ENCODE measurements at regions not wholly inside any gene's neighbourhood (a gene's known extent, or its start where the extent isn't known, plus 50 kb on each side); places are given as distances from the start of the nearest gene placed in this dataset.
"Not testable (repeated sequence)": the region's sequence is repeated elsewhere in the genome, so short reads cannot be mapped to it uniquely, and the experiment has no call there.

DNA sequence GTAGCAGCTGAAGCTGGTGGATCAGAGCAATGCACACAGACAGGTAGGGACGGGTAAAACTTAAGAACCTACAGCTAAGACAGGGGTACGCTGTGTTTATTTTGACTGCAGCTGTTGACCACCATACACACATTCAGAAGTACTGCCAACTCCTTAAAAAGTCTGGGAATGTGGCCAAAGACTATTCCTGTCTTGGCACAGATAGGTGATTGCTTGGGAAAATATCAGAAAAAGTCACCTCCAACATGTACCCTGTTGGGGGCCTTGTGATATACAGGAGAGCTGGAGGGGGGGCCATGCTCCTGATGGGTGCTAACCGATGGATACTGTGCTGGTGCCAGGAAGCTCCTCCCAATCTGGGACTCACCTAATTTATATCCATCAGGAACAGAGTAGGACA, 121.2 kb downstream of the VCX2 start:
- Histone ChIP-seq H3K9ac (no peak overlapping the region), H3K27ac (no peak overlapping the region)

DNA sequence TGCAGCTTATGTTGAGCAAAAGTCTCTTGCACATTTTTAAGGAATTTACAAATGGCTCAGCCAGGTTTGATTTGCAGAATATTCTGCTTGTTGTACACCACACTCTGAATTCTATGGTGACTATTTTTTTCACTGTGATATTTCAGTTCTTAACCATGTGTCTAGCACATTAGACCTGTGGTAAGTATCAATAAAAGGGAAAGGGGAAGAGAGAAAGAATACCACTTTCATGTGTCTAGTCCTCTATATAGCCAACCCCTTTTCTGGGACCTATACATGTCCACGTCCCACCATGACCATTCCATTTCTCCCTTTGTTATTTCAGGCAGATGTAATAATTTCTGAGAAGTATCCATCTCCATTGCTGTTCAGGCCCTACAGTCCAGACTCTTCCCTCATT, 121.3 kb upstream of the PNPLA4 start:
- H3K36me3 ChIP-seq = no peaks in the 10 kb centered on the region
- H3K9ac ChIP-seq = no peak overlapping the region
- no peaks in the 10 kb centered on the region for H3K9me3 ChIP-seq
- no peaks in the 10 kb centered on the region for H4K20me1 ChIP-seq
- no peak overlapping the region for H3K4me3 ChIP-seq
- no peak for TF ChIP-seq Cebpa-rat (IDR thresholded peaks at IDR 0.05)
- H3K27ac ChIP-seq = no peak overlapping the region
- no peaks in the 10 kb centered on the region for H3K4me1 ChIP-seq
- no peak overlapping the region for H3K4me2 ChIP-seq
- no peaks in the 10 kb centered on the region for H3K27me3 ChIP-seq

More for the DNA sequence above, 121.2 kb downstream of the VCX2 start:
- Histone ChIP-seq H4K20me1 (no peaks in the 10 kb centered on the region), H3K4me2 (no peak overlapping the region), H3K4me1 (no peaks in the 10 kb centered on the region), H3K9me3 (no peaks in the 10 kb centered on the region), H3K4me3 (no peak overlapping the region), H3K36me3 (no peaks in the 10 kb centered on the region), H3K27me3 (no peaks in the 10 kb centered on the region)
- no peak for TF ChIP-seq Cebpa-rat (IDR thresholded peaks at IDR 0.05)

DNA sequence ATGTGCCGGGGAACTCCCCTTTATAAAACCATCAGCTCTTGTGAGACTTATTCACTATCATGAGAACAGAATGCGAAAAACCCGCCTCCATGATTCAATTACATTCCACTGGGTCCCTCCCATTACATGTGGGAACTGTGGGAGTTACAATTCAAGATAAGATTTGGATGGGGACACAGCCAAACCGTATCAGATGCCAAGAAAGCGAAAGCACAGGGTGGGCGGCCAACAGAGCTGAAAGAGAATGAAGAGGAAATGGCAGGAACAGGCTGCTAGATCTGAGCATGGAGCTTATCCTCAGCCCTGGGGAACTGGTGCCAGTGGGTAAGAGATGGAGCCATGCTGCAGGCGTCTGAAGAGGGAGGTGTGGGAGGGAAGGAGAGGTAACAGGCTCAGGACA, 117.7 kb upstream of the PNPLA4 start:
- Histone ChIP-seq H3K36me3 (no peaks in the 10 kb centered on the region), H3K4me3 (no peak overlapping the region), H3K9me3 (no peaks in the 10 kb centered on the region), H3K4me1 (no peaks in the 10 kb centered on the region), H3K4me2 (no peak overlapping the region), H3K27ac (no peak overlapping the region), H3K27me3 (no peaks in the 10 kb centered on the region), H3K9ac (no peak overlapping the region), H4K20me1 (no peaks in the 10 kb centered on the region)
- TF ChIP-seq Cebpa-rat (IDR thresholded peaks at IDR 0.05) = no peak

DNA sequence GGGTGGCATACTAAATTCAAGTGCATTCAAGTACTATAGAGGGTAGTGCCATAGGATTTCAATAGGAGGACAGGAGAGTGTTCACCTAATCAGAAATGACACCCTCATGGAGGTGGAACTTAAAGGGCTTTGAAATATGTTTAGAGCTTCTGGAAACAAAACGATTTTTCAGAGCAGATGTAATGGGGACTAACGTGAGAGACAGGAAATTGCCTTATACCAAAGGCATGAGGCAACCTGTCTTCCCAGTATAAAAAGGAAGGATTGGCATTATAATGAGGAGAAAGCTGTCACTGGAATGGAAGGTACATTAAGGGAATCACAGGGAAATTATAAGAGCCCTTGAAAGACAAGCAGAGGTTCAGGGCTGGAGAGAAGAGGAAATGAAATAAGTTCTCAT, 116.3 kb upstream of the PNPLA4 start:
- Histone ChIP-seq H3K36me3 (no peaks in the 10 kb centered on the region), H3K4me3 (no peak overlapping the region), H3K27me3 (no peaks in the 10 kb centered on the region), H3K9me3 (no peaks in the 10 kb centered on the region), H3K4me2 (no peak overlapping the region), H3K9ac (no peak overlapping the region), H4K20me1 (no peaks in the 10 kb centered on the region), H3K4me1 (peaks cover 2% of the 10 kb centered on the region), H3K27ac (no peak overlapping the region)
- no peak for TF ChIP-seq Cebpa-rat (IDR thresholded peaks at IDR 0.05)

DNA sequence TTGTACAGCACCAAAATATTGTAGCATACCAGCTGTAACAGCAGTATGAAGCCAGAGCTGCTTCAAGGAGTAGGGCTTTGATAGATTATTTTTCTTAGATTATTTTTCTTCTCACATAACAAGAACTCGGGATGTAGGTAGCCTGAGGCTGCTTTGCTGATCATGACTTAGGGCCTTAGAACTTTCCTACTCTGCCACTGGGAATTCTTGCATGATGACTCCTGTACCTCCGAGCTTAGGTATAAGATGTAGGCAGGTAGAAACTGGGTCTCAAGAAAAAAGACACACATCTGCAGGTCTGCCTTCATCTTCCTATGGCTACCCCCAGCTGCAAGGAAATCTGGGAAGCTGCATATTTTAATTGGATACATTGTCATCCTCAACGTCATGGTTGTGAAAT, 115.9 kb upstream of the PNPLA4 start:
- no peak for TF ChIP-seq Cebpa-rat (IDR thresholded peaks at IDR 0.05)
- H3K27ac ChIP-seq = no peak overlapping the region
- peaks cover 6% of the 10 kb centered on the region for H3K4me1 ChIP-seq
- H3K9ac ChIP-seq = no peak overlapping the region
- H3K4me3 ChIP-seq = no peak overlapping the region
- H3K36me3 ChIP-seq = no peaks in the 10 kb centered on the region
- no peak overlapping the region for H3K4me2 ChIP-seq
- no peaks in the 10 kb centered on the region for H3K9me3 ChIP-seq
- no peaks in the 10 kb centered on the region for H4K20me1 ChIP-seq
- no peaks in the 10 kb centered on the region for H3K27me3 ChIP-seq

DNA sequence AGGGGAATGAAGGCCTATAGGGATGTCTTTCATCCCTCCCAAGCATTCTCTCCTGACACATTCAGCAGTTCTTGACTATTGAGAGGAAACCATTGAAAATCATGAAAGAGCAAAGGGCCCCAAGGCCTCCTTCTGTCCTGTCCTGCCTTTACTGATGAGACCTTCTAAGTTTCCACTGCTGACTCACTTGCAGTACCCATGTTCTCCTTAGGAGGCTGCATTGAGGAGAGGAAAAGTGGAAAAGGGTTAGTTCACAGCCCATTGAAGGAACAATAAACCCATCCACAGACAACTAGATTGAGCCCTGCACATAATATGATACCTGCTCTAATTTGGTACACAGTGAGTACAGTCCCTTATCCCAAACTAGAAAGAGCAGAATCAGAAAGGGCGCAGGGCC, 115.1 kb upstream of the PNPLA4 start:
- Histone ChIP-seq H3K36me3 (no peaks in the 10 kb centered on the region), H3K4me1 (peaks cover 14% of the 10 kb centered on the region), H3K9ac (no peak overlapping the region), H3K9me3 (no peaks in the 10 kb centered on the region), H3K4me3 (no peak overlapping the region), H4K20me1 (no peaks in the 10 kb centered on the region), H3K27ac (no peak overlapping the region), H3K4me2 (no peak overlapping the region), H3K27me3 (no peaks in the 10 kb centered on the region)
- no peak for TF ChIP-seq Cebpa-rat (IDR thresholded peaks at IDR 0.05)

DNA sequence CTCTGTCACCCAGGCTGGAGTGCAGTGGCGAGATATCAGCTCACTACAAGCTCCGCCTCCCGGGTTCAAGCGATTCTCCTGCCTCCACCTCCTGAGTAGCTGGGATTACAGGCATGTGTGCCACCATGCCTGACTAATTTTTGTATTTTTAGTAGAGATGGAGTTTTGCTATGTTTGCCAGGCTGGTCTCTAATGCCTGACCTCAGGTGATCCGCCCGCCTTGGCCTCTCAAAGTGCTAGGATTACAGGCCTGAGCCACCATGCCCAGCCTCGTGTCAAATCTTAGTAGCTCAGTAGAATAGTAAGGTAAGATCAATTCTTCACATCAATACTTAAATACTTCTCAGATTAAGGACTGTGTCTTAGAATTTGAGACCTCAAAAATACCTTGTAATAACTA, 112.5 kb upstream of the PNPLA4 start:
- H3K9ac ChIP-seq, H4K20me1 ChIP-seq, H3K9me3 ChIP-seq, H3K27ac ChIP-seq, H3K4me2 ChIP-seq, H3K27me3 ChIP-seq, H3K4me3 ChIP-seq, H3K36me3 ChIP-seq: not testable (repeated sequence)
- peaks cover 25% of the 10 kb centered on the region for H3K4me1 ChIP-seq

DNA sequence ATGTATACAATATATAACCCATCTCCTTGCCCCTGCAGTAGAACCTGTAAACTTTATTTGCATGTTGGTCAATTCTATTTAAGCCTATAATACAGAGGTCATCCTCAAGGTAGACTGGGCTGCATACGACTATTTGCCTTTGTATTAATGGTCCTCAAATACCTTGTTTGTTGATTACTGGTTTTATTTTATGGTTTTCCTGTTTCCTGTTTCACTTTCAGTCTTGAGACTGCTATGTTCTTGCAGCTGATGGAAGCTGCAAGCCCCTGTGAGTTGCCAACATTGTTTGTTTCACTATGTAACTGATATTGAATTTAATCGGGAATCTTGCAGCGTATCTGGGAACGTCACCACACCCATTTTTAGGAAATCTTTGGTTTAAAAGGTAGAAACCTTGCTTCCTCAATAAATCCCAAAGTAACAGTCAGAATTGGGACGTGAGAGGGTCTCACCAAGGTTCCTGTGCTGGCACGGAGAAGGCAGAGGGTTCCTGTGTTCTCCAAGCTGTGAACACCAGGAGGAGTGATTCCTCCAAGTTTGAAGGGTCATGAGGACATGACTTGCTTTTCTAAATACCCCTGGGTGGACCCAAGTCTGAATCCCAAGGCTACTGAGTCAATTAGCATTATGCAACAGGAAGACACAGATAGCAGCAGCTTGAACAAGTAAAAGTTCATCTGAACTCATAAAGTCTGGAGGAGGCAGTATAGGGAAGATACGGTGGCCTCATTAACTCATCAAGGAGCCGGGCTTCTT, 110.6 kb upstream of the PNPLA4 start:
- Histone ChIP-seq H3K4me3 (peak overlapping the region; percentile 47), H3K27ac (peak overlapping the region; percentile 60), H3K4me2 (peak overlapping the region; percentile 74)

DNA sequence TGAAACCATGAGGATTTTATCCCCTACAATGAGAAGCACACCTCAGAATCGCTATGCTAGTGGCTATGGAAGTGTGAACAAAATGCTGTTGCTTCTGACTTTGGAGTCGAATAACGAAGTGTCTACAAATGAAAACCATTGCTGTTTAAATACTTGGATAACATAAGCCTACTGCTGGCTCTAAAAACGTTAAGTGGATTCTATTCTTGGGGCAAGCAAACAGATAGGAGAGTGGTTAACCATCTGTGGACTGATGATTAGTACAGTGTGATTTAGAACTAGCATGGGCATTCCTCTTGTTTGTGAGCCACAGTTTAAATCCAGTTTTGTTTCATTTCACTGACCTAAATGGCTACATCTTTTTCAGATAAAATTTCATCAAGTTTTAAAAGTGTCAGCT, 109.7 kb upstream of the PNPLA4 start:
- TF ChIP-seq Cebpa-rat (IDR thresholded peaks at IDR 0.05) = no peak
- no peaks in the 10 kb centered on the region for H3K27me3 ChIP-seq
- peak overlapping the region; percentile 74 for H3K4me2 ChIP-seq
- H3K9me3 ChIP-seq = no peaks in the 10 kb centered on the region
- no peaks in the 10 kb centered on the region for H3K36me3 ChIP-seq
- H3K4me3 ChIP-seq = no peak overlapping the region
- H3K27ac ChIP-seq = no peak overlapping the region; the same call in 1 of the 2 replicates
- no peak overlapping the region for H3K9ac ChIP-seq
- H4K20me1 ChIP-seq = no peaks in the 10 kb centered on the region
- H3K4me1 ChIP-seq = peaks cover 30% of the 10 kb centered on the region

More for the DNA sequence above, 110.6 kb upstream of the PNPLA4 start:
- Histone ChIP-seq H3K36me3 (no peaks in the 10 kb centered on the region), H3K4me1 (peaks cover 30% of the 10 kb centered on the region), H4K20me1 (no peaks in the 10 kb centered on the region), H3K9me3 (no peaks in the 10 kb centered on the region), H3K27me3 (no peaks in the 10 kb centered on the region), H3K9ac (no peak overlapping the region; the same call in 1 of the 2 replicates)
- no peak for TF ChIP-seq Cebpa-rat (IDR thresholded peaks at IDR 0.05)

DNA sequence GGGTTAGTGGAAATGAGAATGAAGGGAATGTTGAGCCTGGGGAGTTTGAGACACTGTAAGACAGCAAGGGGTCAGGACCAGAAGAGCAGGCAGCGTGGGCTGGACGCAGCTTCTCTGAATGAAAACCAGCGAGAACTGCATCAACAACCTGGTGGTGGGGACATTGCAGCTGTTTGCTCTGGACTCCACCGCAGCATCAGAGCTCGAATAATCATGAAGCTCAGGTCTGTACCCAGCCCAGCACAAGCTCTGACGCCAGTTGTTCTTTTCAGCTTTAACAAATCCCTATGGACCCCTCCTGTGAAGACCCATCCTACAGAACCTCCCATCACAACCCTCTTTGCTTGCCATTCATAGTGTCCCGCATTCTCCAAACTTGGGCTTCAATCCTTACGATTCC, 106.8 kb upstream of the PNPLA4 start:
- H3K4me2 ChIP-seq = no peak overlapping the region
- H3K36me3 ChIP-seq = no peaks in the 10 kb centered on the region
- H3K27me3 ChIP-seq = no peaks in the 10 kb centered on the region
- no peaks in the 10 kb centered on the region for H4K20me1 ChIP-seq
- no peak overlapping the region for H3K27ac ChIP-seq
- H3K9ac ChIP-seq = no peak overlapping the region
- H3K4me1 ChIP-seq = peaks cover 30% of the 10 kb centered on the region
- no peaks in the 10 kb centered on the region for H3K9me3 ChIP-seq
- no peak overlapping the region for H3K4me3 ChIP-seq
- no peak for TF ChIP-seq Cebpa-rat (IDR thresholded peaks at IDR 0.05)

DNA sequence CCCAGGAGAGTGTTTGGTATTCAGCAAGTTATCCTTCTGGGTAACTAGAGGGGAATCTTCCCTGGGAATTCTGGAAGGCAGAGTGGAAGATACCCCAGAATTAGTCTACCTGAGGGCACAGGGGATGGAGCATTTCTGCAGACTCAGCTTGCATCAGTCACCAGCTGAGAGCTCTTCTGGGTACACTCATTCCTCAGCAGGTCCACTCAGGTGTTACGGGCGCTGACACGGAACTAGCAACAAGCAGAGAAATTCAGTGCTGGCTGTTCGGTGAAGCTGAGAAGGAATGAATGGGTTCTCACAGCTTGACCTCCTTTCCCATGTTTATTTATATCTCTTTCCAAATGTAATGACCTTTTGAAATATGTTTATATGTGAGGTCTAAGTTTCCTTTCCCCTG, 106.0 kb upstream of the PNPLA4 start:
- Histone ChIP-seq H4K20me1 (no peaks in the 10 kb centered on the region), H3K4me1 (peaks cover 25% of the 10 kb centered on the region), H3K27ac (no peak overlapping the region), H3K9me3 (no peaks in the 10 kb centered on the region), H3K4me2 (no peak overlapping the region), H3K36me3 (no peaks in the 10 kb centered on the region), H3K9ac (no peak overlapping the region), H3K27me3 (no peaks in the 10 kb centered on the region), H3K4me3 (no peak overlapping the region)
- no peak for TF ChIP-seq Cebpa-rat (IDR thresholded peaks at IDR 0.05)
